GM23338 (cell line): ENCODE measurements at regions not wholly inside any gene's neighbourhood (a gene's known extent, or its start where the extent isn't known, plus 50 kb on each side); places are given as distances from the start of the nearest gene placed in this dataset.

Experiments used
- ATAC-seq: fragments of 200-7000 bp; cut with Tn5 transposase; 3 replicates; pipeline ENCODE4 v1.9.1; 2020
- DNase-seq: peaks from one replicate; pipeline ENCODE4 v3.0.0-alpha.2; 2015; ENCODE audit warnings: low spot score
- H2AFZ ChIP-seq: fragments of 200-600 bp; sonication (generic); 2 replicates; pipeline ENCODE4 v1.8.0; 2016; ENCODE audit warnings: antibody characterized with exemption, mild to moderate bottlenecking, moderate library complexity
- H3F3A ChIP-seq: fragments of 200-600 bp; sonication (generic); replicated peaks from 2 replicates; pipeline ENCODE4 v1.8.0; 2017; ENCODE audit warnings: antibody characterized with exemption, mixed run types, low read depth
- H3K27ac ChIP-seq: fragments of 200-600 bp; sonication (generic); 2 replicates; pipeline ENCODE4 v1.6.1; 2016; ENCODE audit warnings: low read depth
- H3K27me3 ChIP-seq: fragments of 200-600 bp; sonication (generic); 2 replicates; pipeline ENCODE4 v1.8.0; 2016; ENCODE audit warnings: mild to moderate bottlenecking, mixed run types, moderate library complexity; ENCODE audit not compliant: insufficient read depth
- H3K36me3 ChIP-seq: fragments of 200-600 bp; sonication (generic); 2 replicates; pipeline ENCODE4 v1.8.0; 2016; ENCODE audit warnings: mild to moderate bottlenecking; ENCODE audit not compliant: insufficient read depth
- H3K4me1 ChIP-seq: fragments of 200-600 bp; sonication (generic); 2 replicates; pipeline ENCODE4 v1.8.0; 2016; ENCODE audit warnings: mild to moderate bottlenecking, moderate library complexity; ENCODE audit not compliant: insufficient read depth
- H3K4me2 ChIP-seq: fragments of 200-600 bp; sonication (generic); 2 replicates; pipeline ENCODE4 v1.7.1; 2017; ENCODE audit warnings: mixed run types
- H3K4me3 ChIP-seq: fragments of 200-600 bp; sonication (generic); 2 replicates; pipeline ENCODE4 v1.6.1; 2016; ENCODE audit warnings: mixed run types
- H3K79me2 ChIP-seq: fragments of 200-600 bp; sonication (generic); replicated peaks from 2 replicates; pipeline ENCODE4 v1.8.0; 2017; ENCODE audit warnings: mild to moderate bottlenecking; ENCODE audit not compliant: insufficient read depth
- H3K9me2 ChIP-seq: fragments of 200-600 bp; sonication (generic); 2 replicates; pipeline ENCODE4 v1.8.0; 2017; ENCODE audit not compliant: insufficient read depth
- H4K20me1 ChIP-seq: fragments of 200-600 bp; sonication (generic); replicated peaks from 2 replicates; pipeline ENCODE4 v1.8.0; 2017; ENCODE audit warnings: mild to moderate bottlenecking; ENCODE audit not compliant: insufficient read depth
- H3K27ac Mint-ChIP-seq: 2 replicates; pipeline ENCODE4 v1.8.0; 2020; ENCODE audit warnings: inconsistent platforms, mild to moderate bottlenecking, moderate library complexity, mixed read lengths
- H3K27me3 Mint-ChIP-seq: 3 replicates; pipeline ENCODE4 v1.8.0; 2022; ENCODE audit warnings: low read depth, mild to moderate bottlenecking, moderate library complexity, mixed read lengths, inconsistent platforms; ENCODE audit not compliant: insufficient read depth, poor library complexity
- H3K36me3 Mint-ChIP-seq: 3 replicates; pipeline ENCODE4 v1.8.0; 2021; ENCODE audit warnings: low read depth, mild to moderate bottlenecking, inconsistent platforms, moderate library complexity, mixed read lengths
- H3K4me1 Mint-ChIP-seq: 3 replicates; pipeline ENCODE4 v1.8.0; 2020; ENCODE audit warnings: mild to moderate bottlenecking, inconsistent platforms, mixed read lengths
- H3K4me3 Mint-ChIP-seq: 3 replicates; pipeline ENCODE4 v1.8.0; 2021; ENCODE audit warnings: moderate library complexity, mild to moderate bottlenecking, inconsistent platforms, mixed read lengths
- H3K9me3 Mint-ChIP-seq: 3 replicates; pipeline ENCODE4 v1.8.0; 2020; ENCODE audit warnings: moderate library complexity, mild to moderate bottlenecking, inconsistent platforms, mixed read lengths
- CREB1 ChIP-seq: fragments of 250-450 bp; sonication (Bioruptor Pico); IDR thresholded peaks from 2 replicates; pipeline ENCODE4 v1.5.0; 2020; ENCODE audit warnings: low read depth, mild to moderate bottlenecking, moderate library complexity
- CTCF ChIP-seq, 2 experiments: fragments of 200-600 bp in 1 of 2; sonication (generic) in 1 of 2; conservative IDR thresholded peaks; 2 replicates each; pipeline versions ENCODE4 v1.5.1 to v1.6.1; 2016 to 2017; ENCODE audit warnings: antibody characterized with exemption in 2 of 2, low read depth in 2 of 2, mild to moderate bottlenecking in 2 of 2, moderate library complexity in 1 of 2
- EZH2phosphoT487 ChIP-seq: fragments of 200-600 bp; sonication (generic); IDR thresholded peaks from one replicate; pipeline ENCODE4 v1.8.1; 2018; ENCODE audit warnings: antibody characterized with exemption; ENCODE audit not compliant: unreplicated experiment
- POLR2AphosphoS5 ChIP-seq: IDR thresholded peaks from 2 replicates; pipeline ENCODE4 v1.6.1; 2016; ENCODE audit warnings: antibody characterized with exemption, low read depth
- REST ChIP-seq: IDR thresholded peaks from one replicate; pipeline ENCODE4 v1.6.1; 2018; ENCODE audit warnings: antibody characterized with exemption; ENCODE audit not compliant: unreplicated experiment
- ZNF331 ChIP-seq: fragments of 250-450 bp; sonication (Bioruptor Pico); IDR thresholded peaks from 2 replicates; pipeline ENCODE4 v1.5.0; 2020; ENCODE audit warnings: low read depth, mild to moderate bottlenecking, moderate library complexity
- ZNF462 ChIP-seq: fragments of 250-450 bp; sonication (Bioruptor Pico); IDR thresholded peaks from 2 replicates; pipeline ENCODE4 v1.5.0; 2020; ENCODE audit warnings: mild to moderate bottlenecking, moderate library complexity

- no peak for TF ChIP-seq REST
- no peak for TF ChIP-seq CTCF (conservative IDR thresholded peaks at IDR 0.05; ENCODE audit: low read depth in 2 of 2)
Observed at GRCh38 chr12:113720629-113721028, 245.5 kb downstream of the RBM19 start (continued).

GRCh38 chr12:113719911-113720591 lies 246.1 kb downstream of the RBM19 start:
- no peak overlapping the region for H3K27ac Mint-ChIP-seq
- TF ChIP-seq ZNF462 (CRISPR knock-in tag) (no peak), POLR2AphosphoS5 (no peak), CREB1 (CRISPR knock-in tag) (no peak), REST (no peak), ZNF331 (CRISPR knock-in tag) (no peak), EZH2phosphoT487 (no peak)

More at GRCh38 chr12:113719911-113720591, 246.1 kb downstream of the RBM19 start:
- peaks cover 2% of the 10 kb centered on the region; the same call in 2 of the 3 replicates for H3K4me1 Mint-ChIP-seq
- H3K9me3 Mint-ChIP-seq = no peaks in the 10 kb centered on the region
- H3K27me3 Mint-ChIP-seq = peaks cover 2% of the 10 kb centered on the region
- Histone ChIP-seq H3K9me2 (no peaks in the 10 kb centered on the region), H3F3A (no peaks in the 10 kb centered on the region), H4K20me1 (no peaks in the 10 kb centered on the region), H3K79me2 (no peaks in the 10 kb centered on the region), H3K4me2 (no peak overlapping the region), H2AFZ (peak overlapping the region; percentile 83), H3K4me1 (no peaks in the 10 kb centered on the region), H3K27me3 (no peaks in the 10 kb centered on the region), H3K27ac (no peak overlapping the region), H3K36me3 (no peaks in the 10 kb centered on the region), H3K4me3 (no peak overlapping the region)
- DNase-seq (no peak), ATAC-seq (no peak)
- H3K4me3 Mint-ChIP-seq = no peak overlapping the region
- no peaks in the 10 kb centered on the region for H3K36me3 Mint-ChIP-seq
